Amniotic stem cell (primary cell): ENCODE measurements at regions not wholly inside any gene's neighbourhood (a gene's known extent, or its start where the extent isn't known, plus 50 kb on each side); places are given as distances from the start of the nearest gene placed in this dataset.

Experiments
- DNase-seq: peaks from one replicate; lab custom pipeline; 2025; lab: John Stamatoyannopoulos, UW

- no peak for DNase-seq
Measured at GRCh38 chr3:146838221-146838620, 233.1 kb upstream of the PLSCR5 start.

- DNase-seq = no peak
Measured at GRCh38 chr3:146834917-146835316, 229.8 kb upstream of the PLSCR5 start.

GRCh38 chr3:146832857-146833458 is 227.8 kb upstream of the PLSCR5 start:
- DNase-seq = no peak

- DNase-seq = no peak
Measured at GRCh38 chr3:146831659-146832058, 226.5 kb upstream of the PLSCR5 start.

GRCh38 chr3:146830231-146830630 is 225.1 kb upstream of the PLSCR5 start:
- no peak for DNase-seq

GRCh38 chr3:146827836-146828235 is 222.7 kb upstream of the PLSCR5 start:
- no peak for DNase-seq

GRCh38 chr3:146823622-146824021 is 218.5 kb upstream of the PLSCR5 start:
- no peak for DNase-seq

GRCh38 chr3:146818866-146819265 is 213.7 kb upstream of the PLSCR5 start:
- no peak for DNase-seq

GRCh38 chr3:146818301-146818700 is 213.2 kb upstream of the PLSCR5 start:
- DNase-seq = no peak

GRCh38 chr3:146817704-146818103 is 212.6 kb upstream of the PLSCR5 start:
- DNase-seq = peak; percentile 34

- DNase-seq = no peak
Measured at GRCh38 chr3:146814601-146815315, 209.6 kb upstream of the PLSCR5 start.

- no peak for DNase-seq
Measured at GRCh38 chr3:146813496-146813895, 208.3 kb upstream of the PLSCR5 start.

GRCh38 chr3:146803745-146804144 is 198.6 kb upstream of the PLSCR5 start:
- peak; percentile 67 for DNase-seq

- no peak for DNase-seq
Measured at GRCh38 chr3:146801492-146801891, 196.3 kb upstream of the PLSCR5 start.

- no peak for DNase-seq
Measured at GRCh38 chr3:146800484-146800883, 195.3 kb upstream of the PLSCR5 start.

- no peak for DNase-seq
Measured at GRCh38 chr3:146796078-146796477, 190.9 kb upstream of the PLSCR5 start.

- DNase-seq = no peak
Measured at GRCh38 chr3:146783446-146783845, 178.3 kb upstream of the PLSCR5 start.

GRCh38 chr3:146781606-146782005 is 176.5 kb upstream of the PLSCR5 start:
- no peak for DNase-seq

GRCh38 chr3:146781059-146781458 is 175.9 kb upstream of the PLSCR5 start:
- DNase-seq = no peak

- DNase-seq = no peak
Measured at GRCh38 chr3:146780251-146780650, 175.1 kb upstream of the PLSCR5 start.

- no peak for DNase-seq
Measured at GRCh38 chr3:146777941-146778340, 172.8 kb upstream of the PLSCR5 start.

- no peak for DNase-seq
Measured at GRCh38 chr3:146772211-146772743, 167.1 kb upstream of the PLSCR5 start.

GRCh38 chr3:146770881-146771280 is 165.7 kb upstream of the PLSCR5 start:
- DNase-seq = no peak

GRCh38 chr3:146770301-146770700 is 165.2 kb upstream of the PLSCR5 start:
- no peak for DNase-seq
